GM18508 (cell line): ENCODE measurements at regions not wholly inside any gene's neighbourhood (a gene's known extent, or its start where the extent isn't known, plus 50 kb on each side); places are given as distances from the start of the nearest gene placed in this dataset.

ENCODE experiments used
- ATAC-seq: cut with Tn5 transposase; IDR thresholded peaks from one replicate; pipeline ENCODE4 v1.9.1; 2021; ENCODE audit warnings: moderate number of reproducible peaks; ENCODE audit not compliant: insufficient read depth, unreplicated experiment

DNA sequence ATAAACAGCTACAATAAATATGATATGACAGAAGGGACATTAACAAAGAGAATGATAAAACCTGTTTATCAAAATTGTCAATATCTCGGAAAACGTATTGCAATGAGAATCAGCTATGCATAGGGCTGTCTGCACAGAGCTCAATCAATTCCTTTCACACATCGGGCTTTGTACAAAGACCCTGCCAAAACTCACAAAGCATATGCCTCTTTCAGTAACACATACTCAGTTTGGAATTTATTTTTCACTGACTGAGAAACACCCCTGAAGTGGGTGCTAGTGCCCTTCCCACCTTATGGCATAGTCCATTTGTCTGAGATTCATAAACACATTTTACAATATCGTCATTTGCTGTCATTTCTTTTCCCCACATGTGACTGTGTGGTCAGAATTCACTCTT lies 815.8 kb upstream of the FAM98A start:
- no peak for ATAC-seq

DNA sequence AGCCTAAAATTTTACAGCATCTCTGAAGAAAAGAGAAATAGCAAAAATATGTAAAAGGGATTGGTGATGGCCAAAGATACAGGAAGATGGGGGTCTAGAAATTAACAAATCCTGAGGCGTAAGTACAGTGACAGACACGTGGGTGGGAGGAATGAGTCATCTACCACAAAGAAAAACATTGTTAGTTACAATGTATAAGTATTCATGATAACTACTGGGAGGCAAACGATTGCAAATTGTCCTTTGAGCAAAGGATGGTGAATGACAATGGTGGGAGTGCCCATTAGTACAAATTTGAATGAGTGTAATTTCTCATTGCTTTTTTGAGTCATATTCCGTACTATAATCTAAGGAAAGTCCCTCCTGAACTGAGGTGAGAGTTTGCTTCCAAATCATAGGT lies 809.0 kb upstream of the FAM98A start:
- no peak for ATAC-seq

DNA sequence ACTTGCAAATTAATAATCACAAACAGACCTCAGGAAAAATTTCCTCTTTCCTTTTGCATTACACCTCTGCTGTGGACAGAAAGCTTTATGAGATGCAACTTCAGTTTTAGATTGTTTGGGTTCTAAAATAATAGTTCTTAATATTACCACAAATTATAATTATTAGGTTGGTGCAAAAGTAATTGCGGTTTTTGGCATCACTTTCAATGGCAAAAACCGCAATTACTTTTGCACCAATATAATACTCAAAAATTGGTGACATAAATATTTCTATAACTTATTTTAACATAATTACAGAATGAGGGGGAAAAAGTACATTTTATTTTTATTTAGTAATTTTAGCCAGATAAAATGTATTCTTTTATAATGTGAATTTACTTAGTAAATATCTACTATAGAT lies 804.4 kb upstream of the FAM98A start:
- ATAC-seq, result no peak

DNA sequence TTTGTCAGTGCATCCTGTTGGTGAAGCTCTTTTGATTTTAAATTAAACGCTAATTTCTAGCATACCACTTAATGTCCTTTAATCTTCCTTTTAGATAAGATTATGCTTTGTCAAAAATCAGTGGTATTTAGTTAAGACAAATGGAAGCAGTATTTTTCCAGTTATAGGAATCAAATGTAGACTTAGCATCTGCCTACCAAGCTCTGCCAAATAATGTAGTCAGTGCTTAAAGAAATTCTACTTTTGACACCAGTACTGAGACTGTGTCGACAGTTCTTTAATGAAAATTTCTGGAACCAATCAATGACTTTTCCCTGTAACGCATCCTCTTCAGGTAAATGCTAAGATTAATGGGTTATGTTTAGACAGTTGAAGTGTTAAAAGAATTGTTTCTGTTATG lies 803.3 kb upstream of the FAM98A start:
- ATAC-seq, result no peak

DNA sequence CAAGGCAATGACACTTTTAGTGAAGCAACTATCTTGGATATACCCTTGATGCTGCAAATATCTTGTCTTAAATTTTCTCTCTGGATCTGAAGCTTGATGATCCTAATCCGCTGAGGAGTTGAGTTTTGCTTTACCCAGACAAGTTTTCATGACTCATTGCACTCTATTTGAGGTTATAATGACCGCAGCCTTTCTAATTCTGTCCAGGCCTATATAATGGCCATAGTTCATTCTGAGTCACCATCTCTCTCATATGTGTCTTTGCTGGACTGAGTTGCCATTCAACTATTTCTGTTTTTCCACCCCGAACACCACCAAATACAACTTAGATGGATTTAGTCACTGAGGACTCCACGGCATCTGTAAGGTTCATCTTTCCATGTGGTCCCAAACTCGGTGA lies 802.1 kb upstream of the FAM98A start:
- no peak for ATAC-seq

DNA sequence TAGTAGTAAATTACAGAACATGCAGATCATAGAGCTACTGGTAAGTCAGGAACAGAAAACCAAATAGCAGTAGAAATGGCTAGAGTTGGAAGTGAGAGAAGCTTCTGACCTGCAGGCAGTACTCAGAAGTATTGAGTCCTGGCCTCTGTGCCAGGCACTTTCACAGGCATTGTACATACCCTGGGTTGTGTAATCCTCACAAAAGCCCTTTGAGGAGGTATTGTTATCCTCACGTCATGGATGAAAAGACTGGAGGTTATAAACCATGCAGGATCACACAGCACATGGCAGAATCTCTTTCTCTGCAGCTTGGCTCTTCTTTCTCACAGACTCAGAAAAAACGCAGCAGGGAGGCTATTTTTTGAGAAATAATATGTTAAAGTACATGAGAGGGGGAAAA lies 789.3 kb upstream of the FAM98A start:
- ATAC-seq, result no peak

DNA sequence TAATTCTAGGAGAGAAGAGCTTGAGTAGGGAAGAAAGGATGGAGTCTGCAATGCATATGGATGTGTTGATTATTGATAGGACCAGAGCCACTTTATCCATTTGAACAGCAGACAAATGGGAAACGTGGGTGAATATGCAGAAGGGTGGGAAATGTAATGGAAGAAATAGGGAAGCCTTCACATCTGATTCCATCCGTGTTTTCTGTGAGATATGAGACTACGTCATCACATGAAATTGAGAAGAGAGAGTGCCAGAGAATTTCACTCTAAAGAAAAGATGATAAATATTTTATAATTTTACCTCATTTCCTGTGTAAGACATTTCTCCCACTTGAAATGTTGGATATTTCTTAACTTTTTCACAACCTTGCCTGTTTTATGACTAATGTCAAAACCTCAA lies 788.4 kb upstream of the FAM98A start:
- ATAC-seq, result no peak

DNA sequence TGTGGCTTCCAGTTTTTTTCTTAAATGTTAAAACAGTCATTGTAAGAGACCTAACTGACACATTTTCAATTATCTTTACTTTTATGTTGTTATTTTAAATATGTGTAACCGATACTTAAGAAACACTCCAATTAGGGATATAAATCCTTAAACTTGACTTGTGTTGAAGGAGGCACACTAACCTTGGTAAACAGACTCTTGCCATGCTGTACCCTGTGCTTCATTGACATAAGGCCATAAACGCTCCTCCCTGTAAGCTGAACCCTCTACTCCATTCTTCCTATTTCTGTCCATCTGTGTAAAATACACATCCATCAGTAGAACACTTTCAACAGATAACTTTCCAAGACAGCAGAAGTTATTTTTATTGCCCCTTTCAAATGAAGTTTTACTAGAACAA lies 780.5 kb upstream of the FAM98A start:
- ATAC-seq, result no peak

DNA sequence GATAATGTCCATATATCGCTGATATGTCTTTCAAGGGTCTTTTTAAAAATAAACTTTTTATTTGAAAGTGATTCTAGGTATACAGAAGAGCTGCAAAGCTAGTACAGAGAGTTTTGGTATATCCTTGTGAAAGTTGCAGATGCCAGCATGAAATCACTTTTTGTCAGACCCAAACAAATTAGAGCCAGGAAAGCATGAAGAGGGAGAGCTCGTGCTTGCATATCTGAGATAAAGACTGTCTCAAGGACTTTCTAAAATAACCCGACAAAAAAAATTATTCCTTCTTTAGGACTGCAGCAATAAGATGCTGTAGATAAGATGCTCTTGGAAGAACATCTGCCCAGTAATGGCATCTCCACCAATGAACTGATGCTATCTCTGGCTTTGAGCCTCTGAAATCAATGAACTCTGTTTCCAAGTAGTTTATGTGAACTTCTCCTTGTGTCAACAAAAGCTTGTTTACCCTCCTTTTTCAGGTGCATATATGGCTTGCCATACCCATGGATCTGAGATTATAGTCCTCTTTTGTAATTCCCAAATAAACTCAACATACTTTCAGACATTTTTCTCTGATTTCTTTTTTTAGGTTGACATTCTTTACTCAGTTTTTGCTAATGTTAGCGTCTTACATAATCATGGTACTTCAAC lies 774.6 kb upstream of the FAM98A start:
- no peak for ATAC-seq

DNA sequence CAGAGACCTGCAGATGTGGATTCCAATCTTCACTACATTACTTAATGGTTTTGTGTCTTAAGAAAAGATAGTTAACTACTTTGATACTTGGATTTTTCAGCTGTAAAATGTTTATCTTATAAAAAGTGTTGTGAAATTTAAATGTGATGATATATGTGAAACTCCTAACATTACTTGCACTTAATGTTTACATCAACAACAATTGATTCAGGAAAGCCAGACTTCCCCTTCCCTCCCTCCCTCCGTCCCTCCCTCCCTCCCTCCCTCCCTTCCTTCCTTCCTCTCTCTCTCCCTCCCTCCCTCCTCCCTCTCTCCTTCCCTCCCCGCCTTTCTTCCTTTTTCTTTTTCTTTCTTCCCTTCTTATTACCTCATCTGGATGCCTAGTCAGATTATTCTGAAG lies 773.9 kb upstream of the FAM98A start:
- ATAC-seq, result no peak

DNA sequence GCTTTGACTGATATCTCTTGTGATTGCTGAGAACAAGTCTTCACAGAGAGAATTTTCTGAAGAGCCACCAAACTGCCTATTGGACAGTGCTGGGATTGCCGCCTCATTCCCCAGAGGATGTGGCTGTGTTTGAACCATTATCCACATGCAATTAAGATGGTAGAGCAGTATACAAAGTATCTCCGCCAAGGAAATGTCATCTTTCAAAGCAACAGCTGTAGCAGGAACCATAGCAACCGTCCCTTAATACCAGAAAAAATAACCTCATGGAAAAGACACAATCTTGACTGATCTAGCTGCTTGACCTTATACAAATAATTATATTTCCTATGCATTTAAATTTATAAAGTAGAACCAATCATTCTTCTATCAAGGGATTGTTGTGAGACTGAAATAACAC lies 772.6 kb upstream of the FAM98A start:
- no peak for ATAC-seq

DNA sequence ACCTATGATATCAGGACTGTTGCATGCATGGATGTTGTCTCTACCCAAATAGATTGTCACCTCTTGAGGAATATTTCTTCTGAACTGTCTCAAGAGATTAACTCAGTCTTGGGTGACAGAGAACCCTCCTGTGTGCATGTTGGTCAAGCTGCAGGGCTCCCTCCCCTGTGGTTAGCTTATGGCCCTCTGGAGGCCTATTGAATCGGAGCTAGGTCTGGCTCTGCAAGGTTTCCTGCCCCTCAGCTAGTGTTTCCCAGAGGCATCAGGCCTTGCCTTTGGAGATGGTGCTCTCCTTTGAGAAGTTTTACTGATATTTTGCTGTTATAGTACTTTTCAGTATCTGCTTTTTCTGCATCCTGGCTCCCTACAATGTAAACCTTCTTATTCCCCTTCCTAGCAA lies 769.2 kb upstream of the FAM98A start:
- ATAC-seq, result no peak

DNA sequence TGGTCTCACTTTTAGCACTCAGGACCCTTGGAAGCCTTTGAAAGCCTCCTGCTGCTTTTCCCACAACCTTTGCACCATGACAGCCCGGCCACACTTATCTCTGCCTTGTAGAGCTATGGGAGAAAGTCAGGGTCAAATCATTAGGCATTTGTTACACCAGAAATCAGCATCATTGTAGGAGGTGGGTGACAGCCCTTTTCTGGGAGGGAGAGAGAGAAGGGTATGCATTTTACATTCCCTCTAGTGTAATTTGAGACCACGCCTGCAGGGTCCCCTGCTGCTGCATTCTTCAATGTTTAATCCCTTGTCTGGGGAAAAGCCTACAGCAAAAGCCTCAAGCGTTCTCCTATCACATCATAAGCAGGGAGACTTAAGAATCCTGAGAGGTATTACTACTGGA lies 766.8 kb upstream of the FAM98A start:
- ATAC-seq, result no peak

DNA sequence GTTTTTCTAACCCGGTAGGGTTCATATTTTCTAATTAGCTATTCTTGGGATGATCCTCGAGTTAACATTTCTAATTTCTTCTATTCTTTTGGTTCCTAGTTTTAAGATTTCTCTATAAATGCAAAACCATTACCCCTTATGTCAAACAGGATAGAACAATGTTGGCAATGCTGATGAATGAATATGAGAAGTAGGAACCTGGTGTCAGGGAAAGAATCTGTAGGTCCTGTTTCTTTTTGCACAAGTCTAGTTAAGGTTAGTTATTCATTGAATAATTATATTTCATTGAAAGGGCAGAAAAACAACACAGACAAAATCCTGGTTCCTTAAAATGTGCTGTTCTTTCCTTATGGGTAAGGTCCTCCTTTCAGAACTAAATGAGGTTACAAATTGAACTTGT lies 766.4 kb upstream of the FAM98A start:
- no peak for ATAC-seq

DNA sequence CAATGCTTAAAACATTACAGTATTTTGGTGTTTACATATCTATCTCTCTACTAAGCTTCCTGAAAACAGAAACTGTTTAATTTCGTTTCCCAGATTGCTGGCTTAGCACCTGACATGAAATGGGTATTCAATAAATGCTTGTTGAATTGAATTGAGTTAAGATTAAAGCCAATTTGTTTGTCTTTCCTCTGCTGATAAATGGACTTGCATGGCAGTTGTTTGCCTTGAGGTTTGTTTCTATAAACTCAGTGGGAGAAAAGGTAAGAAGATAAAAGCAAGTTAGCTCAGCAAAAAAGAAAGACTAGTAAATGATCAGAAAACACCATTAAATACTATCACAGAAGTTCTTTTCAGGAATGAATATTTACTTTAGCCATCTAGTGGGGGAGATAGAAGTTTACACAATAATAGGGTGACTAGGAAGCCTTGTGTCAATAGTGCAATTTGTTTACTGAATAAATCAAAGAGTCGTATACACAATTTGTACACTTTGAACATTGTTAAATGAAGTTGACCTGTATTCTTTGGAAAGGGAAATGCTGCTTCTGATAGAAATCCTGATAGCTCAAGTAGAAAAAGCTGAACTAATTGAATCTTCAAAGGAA lies 754.5 kb upstream of the FAM98A start:
- no peak for ATAC-seq

DNA sequence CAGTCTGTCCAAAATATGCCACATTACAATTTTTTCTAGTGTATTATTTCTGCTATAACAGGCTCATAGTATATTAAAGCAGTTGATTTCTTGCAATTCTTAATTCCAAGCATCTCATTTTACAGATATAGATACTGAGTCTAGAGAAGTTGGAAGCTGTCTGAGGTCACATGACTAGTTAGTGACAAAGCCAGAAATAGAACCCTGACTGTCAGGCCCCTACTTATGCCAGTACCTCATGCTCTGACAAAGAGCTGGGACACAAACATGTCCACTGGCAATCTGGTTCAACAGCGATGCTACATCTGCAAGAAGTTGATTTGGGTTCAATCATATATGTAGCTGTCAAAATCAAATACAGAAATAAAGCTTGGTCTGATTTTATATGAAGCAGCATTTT lies 750.4 kb upstream of the FAM98A start:
- no peak for ATAC-seq

DNA sequence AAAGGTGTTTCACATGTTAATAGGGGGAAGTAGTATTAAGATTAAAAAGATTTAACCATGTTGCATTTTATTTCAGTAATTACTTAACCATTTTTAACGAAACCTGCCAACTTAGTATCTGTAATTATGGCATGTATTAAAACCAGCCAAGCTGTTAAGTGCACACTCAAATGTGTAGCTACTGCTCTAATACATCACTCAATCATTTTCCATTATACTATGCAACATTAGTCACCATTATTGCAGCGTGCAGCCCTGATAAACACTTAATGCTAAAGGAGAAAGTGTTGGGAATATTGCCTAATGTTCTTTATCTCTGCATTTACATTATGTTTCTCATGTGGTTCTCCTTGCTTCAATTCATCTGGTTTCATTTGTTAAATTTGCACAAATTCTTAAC lies 745.9 kb upstream of the FAM98A start:
- no peak for ATAC-seq

DNA sequence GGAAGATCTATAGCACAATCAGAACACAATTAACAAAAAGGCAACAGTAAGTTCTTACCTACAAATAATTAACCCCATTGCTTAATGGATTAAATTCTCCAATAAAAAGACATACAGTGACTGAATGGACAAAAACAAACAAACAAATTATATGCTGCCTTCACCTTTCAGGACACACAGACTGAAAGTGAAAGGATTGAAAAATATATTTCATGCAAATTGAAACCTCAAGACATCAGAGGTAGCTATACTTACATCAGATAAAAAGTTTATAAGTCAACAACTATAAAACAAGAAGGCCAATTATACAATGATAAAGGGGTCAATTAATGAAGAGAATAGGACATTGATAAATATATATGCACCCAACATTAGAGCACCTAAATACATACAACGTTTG lies 741.2 kb upstream of the FAM98A start:
- ATAC-seq, result no peak

DNA sequence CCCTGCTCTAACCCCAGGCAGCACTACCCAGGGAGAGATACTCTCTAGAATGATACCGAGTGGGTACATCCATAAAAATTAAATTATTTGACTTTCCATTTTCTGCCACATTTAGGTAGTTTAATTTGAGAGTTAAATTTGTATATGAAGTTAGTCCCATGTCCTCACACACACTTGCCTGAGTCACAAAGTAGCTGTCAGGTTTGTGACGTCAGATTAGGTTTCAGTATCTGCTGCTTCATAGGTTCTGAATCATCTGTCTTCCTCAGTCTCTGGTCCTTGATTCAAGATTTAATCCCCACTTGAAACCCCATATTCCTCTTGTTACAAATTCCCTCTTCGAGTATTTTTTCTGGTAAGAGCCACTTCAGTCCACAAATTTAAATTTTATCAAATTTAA lies 738.6 kb upstream of the FAM98A start:
- no peak for ATAC-seq

DNA sequence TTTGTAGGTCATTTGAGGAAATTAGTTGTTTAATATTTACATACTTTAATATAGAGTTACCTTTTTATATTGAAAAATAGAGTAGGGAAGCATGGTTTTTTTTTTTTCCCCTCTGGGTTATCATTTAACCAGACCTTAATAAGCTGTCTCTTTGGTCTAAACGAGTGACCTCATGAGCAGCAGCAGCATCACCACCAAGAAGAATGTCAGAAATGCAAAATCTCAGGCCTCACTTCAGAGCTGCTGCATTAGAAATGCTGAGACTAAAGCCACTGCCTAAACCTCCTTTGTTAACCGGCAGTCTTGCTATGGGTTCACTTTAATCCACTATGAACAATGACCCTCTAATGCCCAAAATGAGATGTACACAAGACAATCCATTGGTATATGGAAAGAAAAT lies 733.7 kb upstream of the FAM98A start:
- ATAC-seq, result no peak

DNA sequence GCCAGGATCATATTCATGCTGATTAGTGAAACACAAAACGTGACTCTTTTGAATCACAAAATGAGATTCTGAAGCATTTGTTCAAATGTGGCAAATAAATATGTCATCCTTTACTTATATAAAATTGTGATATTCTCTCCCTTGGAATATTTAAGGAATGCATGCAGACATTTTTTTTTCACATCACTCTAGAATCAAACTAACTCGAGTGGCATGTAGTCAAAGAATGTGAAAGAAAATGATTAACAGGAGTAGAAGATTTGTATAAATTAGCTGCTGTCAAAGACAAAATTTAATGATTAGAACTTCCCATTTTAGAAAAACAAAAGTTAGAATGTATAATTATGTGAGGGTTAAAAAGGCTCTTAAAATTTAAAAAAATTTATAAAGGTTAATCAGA lies 721.0 kb upstream of the FAM98A start:
- ATAC-seq, result no peak

DNA sequence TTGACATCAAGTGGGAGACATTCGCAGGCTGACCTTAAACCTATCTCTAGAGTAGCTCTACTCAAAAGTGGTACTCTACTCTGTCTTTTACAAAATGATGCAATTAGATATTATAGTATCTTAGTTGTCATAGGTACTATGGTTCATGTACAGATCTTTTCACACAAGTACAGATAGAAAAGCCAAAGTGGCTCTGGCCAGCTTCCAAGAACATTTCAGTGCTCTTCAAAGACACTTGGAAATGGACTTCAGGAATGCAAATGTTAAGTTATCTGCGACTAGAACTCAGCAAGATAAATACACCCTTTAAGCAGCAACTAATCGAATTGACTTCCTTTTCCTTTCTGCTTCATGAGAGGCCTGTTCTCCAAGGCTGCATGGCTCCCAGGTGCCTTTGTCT lies 718.7 kb upstream of the FAM98A start:
- no peak for ATAC-seq

DNA sequence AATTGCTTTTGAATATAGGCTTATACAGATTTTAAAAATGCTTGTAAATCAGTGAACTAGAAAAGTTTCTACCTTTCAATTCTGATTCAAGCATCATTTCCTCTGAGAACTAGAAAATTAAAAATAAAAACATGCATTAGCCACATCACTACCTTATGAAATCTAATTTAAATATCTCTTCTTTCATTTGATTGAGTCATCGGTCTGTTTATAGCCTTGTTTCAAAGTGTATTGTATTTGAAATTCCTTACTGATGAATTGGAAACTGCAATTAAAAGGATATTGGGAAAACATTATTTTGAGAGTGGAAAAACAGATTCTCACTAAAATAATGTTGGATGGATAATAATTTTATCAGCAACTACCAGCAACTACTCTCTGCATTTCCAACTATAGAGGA lies 717.7 kb upstream of the FAM98A start:
- ATAC-seq, result no peak
